Parathyroid adenoma (tissue), 2 donors: ENCODE measurements at regions not wholly inside any gene's neighbourhood (a gene's known extent, or its start where the extent isn't known, plus 50 kb on each side); places are given as distances from the start of the nearest gene placed in this dataset.

Experiments
- H2AFZ ChIP-seq: fragments of 300-600 bp; sonication (generic); one replicate; pipeline ENCODE4 v1.7.0; 2017; ENCODE audit warnings: antibody characterized with exemption, mild to moderate bottlenecking
- H3K27ac ChIP-seq: fragments of 300-600 bp; sonication (generic); one replicate; pipeline ENCODE4 v1.7.0; 2017
- H3K27me3 ChIP-seq: fragments of 300-600 bp; sonication (generic); one replicate; pipeline ENCODE4 v1.7.0; 2017; ENCODE audit warnings: low read length; ENCODE audit not compliant: control insufficient read depth, insufficient read depth
- H3K36me3 ChIP-seq: fragments of 300-600 bp; sonication (generic); one replicate; pipeline ENCODE4 v1.7.0; 2017; ENCODE audit warnings: low read length; ENCODE audit not compliant: control insufficient read depth, insufficient read depth
- H3K4me1 ChIP-seq: fragments of 300-600 bp; sonication (generic); one replicate; pipeline ENCODE4 v1.7.0; 2017; ENCODE audit warnings: control low read depth
- H3K4me2 ChIP-seq: fragments of 300-600 bp; sonication (generic); one replicate; pipeline ENCODE4 v1.7.0; 2017; ENCODE audit warnings: low read length
- H3K4me3 ChIP-seq: fragments of 300-600 bp; sonication (generic); one replicate; pipeline ENCODE4 v1.7.0; 2017; ENCODE audit warnings: low read depth, low read length
- H3K79me2 ChIP-seq: fragments of 300-600 bp; sonication (generic); one replicate; pipeline ENCODE4 v1.7.0; 2017; ENCODE audit warnings: control low read depth
- H3K9ac ChIP-seq: fragments of 300-600 bp; sonication (generic); one replicate; pipeline ENCODE4 v1.7.0; 2017; ENCODE audit warnings: mild to moderate bottlenecking
- H3K9me3 ChIP-seq: fragments of 300-600 bp; sonication (generic); one replicate; pipeline ENCODE4 v1.7.0; 2017; ENCODE audit warnings: low read length; ENCODE audit not compliant: control insufficient read depth
- TF ChIP-seq, protein P1 (sequence below): fragments of 300-600 bp; sonication (generic); IDR thresholded peaks from one replicate; pipeline ENCODE4 v1.7.0; 2017; ENCODE audit warnings: antibody characterized with exemption, mild to moderate bottlenecking
- donor health status: primary hyperparathyroidism.

- no peak overlapping the region for H2AFZ ChIP-seq
- H3K36me3 ChIP-seq: no peaks in the 10 kb centered on the region
- no peaks in the 10 kb centered on the region for H3K9me3 ChIP-seq
- no peak overlapping the region for H3K9ac ChIP-seq
- no peaks in the 10 kb centered on the region for H3K27me3 ChIP-seq
- no peak overlapping the region for H3K4me2 ChIP-seq
- H3K79me2 ChIP-seq: no peaks in the 10 kb centered on the region
- H3K4me3 ChIP-seq: no peak overlapping the region
- TF ChIP-seq, protein P1, sequence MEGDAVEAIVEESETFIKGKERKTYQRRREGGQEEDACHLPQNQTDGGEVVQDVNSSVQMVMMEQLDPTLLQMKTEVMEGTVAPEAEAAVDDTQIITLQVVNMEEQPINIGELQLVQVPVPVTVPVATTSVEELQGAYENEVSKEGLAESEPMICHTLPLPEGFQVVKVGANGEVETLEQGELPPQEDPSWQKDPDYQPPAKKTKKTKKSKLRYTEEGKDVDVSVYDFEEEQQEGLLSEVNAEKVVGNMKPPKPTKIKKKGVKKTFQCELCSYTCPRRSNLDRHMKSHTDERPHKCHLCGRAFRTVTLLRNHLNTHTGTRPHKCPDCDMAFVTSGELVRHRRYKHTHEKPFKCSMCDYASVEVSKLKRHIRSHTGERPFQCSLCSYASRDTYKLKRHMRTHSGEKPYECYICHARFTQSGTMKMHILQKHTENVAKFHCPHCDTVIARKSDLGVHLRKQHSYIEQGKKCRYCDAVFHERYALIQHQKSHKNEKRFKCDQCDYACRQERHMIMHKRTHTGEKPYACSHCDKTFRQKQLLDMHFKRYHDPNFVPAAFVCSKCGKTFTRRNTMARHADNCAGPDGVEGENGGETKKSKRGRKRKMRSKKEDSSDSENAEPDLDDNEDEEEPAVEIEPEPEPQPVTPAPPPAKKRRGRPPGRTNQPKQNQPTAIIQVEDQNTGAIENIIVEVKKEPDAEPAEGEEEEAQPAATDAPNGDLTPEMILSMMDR: no peak
- no peak overlapping the region for H3K27ac ChIP-seq
- H3K4me1 ChIP-seq: no peaks in the 10 kb centered on the region
These were observed 341.4 kb downstream of the BMP2 start for GRCh38 chr20:7108929-7109328.

- H3K27me3 ChIP-seq: no peaks in the 10 kb centered on the region
- H3K27ac ChIP-seq: no peak overlapping the region
- no peaks in the 10 kb centered on the region for H3K4me1 ChIP-seq
- H2AFZ ChIP-seq: no peak overlapping the region
- H3K36me3 ChIP-seq: no peaks in the 10 kb centered on the region
- no peaks in the 10 kb centered on the region for H3K9me3 ChIP-seq
- H3K79me2 ChIP-seq: no peaks in the 10 kb centered on the region
- no peak overlapping the region for H3K4me2 ChIP-seq
- no peak overlapping the region for H3K9ac ChIP-seq
- H3K4me3 ChIP-seq: no peak overlapping the region
- TF ChIP-seq, protein P1: peak; percentile 32
These were observed 346.3 kb downstream of the BMP2 start for GRCh38 chr20:7113577-7114466.

DNA sequence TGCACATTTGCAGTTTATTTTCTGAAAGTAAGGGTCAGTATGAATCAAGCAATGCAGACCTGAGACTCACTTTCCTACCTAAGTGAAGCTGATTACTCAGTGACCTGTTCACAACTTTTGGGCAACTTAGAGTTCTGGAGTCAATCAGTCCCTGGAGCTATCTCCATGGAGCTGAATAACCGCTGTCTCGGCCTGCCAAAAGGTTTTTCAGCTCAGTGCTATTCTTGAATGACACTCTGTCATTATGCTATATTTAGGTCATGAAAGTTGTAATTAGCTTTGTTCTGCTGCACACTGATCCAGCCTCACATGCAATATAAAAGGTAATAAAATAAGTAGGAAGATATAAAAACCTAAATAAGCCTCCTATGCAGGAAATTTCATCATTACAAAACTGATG is 356.0 kb downstream of the BMP2 start:
- H3K79me2 ChIP-seq: no peaks in the 10 kb centered on the region
- no peaks in the 10 kb centered on the region for H3K4me1 ChIP-seq
- H2AFZ ChIP-seq: no peak overlapping the region
- no peaks in the 10 kb centered on the region for H3K27me3 ChIP-seq
- no peak overlapping the region for H3K4me2 ChIP-seq
- no peak overlapping the region for H3K4me3 ChIP-seq
- TF ChIP-seq, protein P1: no peak
- no peak overlapping the region for H3K9ac ChIP-seq
- no peaks in the 10 kb centered on the region for H3K9me3 ChIP-seq
- no peaks in the 10 kb centered on the region for H3K36me3 ChIP-seq
- no peak overlapping the region for H3K27ac ChIP-seq

DNA sequence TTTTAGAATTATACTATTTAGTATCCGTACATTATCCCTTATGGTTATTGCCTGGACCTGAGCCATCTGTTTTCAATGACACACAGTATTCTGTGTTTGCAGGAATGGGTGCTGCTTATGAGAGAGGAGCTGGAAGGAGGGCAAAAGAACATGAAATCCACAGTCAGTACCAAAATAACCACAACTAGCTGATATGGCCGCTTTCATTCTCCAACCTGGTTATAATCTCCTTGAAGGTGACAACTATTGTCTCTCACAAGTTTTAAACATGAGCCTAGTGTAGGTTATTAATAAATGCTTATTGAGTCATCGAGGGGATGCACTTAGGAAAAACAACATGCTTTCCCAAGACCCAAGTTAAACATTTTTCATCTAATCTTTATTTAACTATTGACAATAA is 356.6 kb downstream of the BMP2 start:
- H3K9me3 ChIP-seq: no peaks in the 10 kb centered on the region
- H3K27ac ChIP-seq: no peak overlapping the region
- H3K36me3 ChIP-seq: no peaks in the 10 kb centered on the region
- TF ChIP-seq, protein P1: no peak
- H3K4me2 ChIP-seq: no peak overlapping the region
- no peaks in the 10 kb centered on the region for H3K4me1 ChIP-seq
- H3K9ac ChIP-seq: no peak overlapping the region
- no peak overlapping the region for H3K4me3 ChIP-seq
- H3K27me3 ChIP-seq: no peaks in the 10 kb centered on the region
- H2AFZ ChIP-seq: no peak overlapping the region
- no peaks in the 10 kb centered on the region for H3K79me2 ChIP-seq

- Histone ChIP-seq H3K27ac (no peak overlapping the region), H3K4me3 (no peak overlapping the region), H3K9ac (no peak overlapping the region), H3K27me3 (no peaks in the 10 kb centered on the region), H3K4me2 (no peak overlapping the region), H3K79me2 (no peaks in the 10 kb centered on the region), H3K9me3 (no peaks in the 10 kb centered on the region), H3K36me3 (no peaks in the 10 kb centered on the region), H2AFZ (no peak overlapping the region), H3K4me1 (no peaks in the 10 kb centered on the region)
- TF ChIP-seq, protein P1: no peak
These were observed 369.4 kb downstream of the BMP2 start for GRCh38 chr20:7136886-7137285.
